HCT116 (cell line): ENCODE measurements at regions not wholly inside any gene's neighbourhood (a gene's known extent, or its start where the extent isn't known, plus 50 kb on each side); places are given as distances from the start of the nearest gene placed in this dataset.

ENCODE experiments used
- ATAC-seq: fragments of 200-7000 bp; cut with Tn5 transposase; 2 replicates; pipeline ENCODE4 v1.9.1; 2020; ENCODE audit warnings: mild to moderate bottlenecking, moderate library complexity
- BruUV-seq: library from RNA; stranded (reverse); fragments of 400-500 nt; replicated peaks from 2 replicates; lab custom pipeline; 2021; lab: Mats Ljungman, UMichigan
- CTCF ChIA-PET: fragments of 300-600 bp; sonication (Branson Sonifier 250); formaldehyde crosslinking; loops from one replicate; lab custom pipeline; 2021; ENCODE audit warnings: antibody characterized with exemption; lab: Charles Lee
- POLR2A ChIA-PET: fragments of 300-600, 350-600 bp; sonication (Branson Sonifier 250); formaldehyde crosslinking; loops from one replicate; lab custom pipeline; 2021; ENCODE audit warnings: antibody characterized with exemption; lab: Charles Lee
- RAD21 ChIA-PET, 2 experiments: fragments of 300-600 bp; sonication (Branson Sonifier 250); formaldehyde crosslinking; loops; one replicate each; lab custom pipeline; 2023; ENCODE audit warnings: low total read pairs in 2 of 2; ENCODE audit not compliant: uncharacterized antibody in 2 of 2, unreplicated experiment in 2 of 2, low non-redundant PET in 1 of 2; lab: Charles Lee
- DNase-seq: peaks from one replicate; pipeline ENCODE4 v3.0.0-alpha.2; 2010; ENCODE audit warnings: low read depth, low spot score
- H2AFZ ChIP-seq: fragments of 200-600 bp; shearing (Covaris generic), sonication (generic); 2 replicates; pipeline ENCODE4 v1.6.1; 2017; ENCODE audit warnings: low read depth, mixed run types, mixed read lengths, antibody characterized with exemption, low read length; ENCODE audit not compliant: poor library complexity, severe bottlenecking
- H3K27ac ChIP-seq: 2 replicates; pipeline ENCODE4 v1.5.1; 2012; ENCODE audit warnings: low read depth, low read length
- H3K27me3 ChIP-seq: fragments of 200-600 bp; sonication (generic); 2 replicates; pipeline ENCODE4 v1.6.1; 2016; ENCODE audit warnings: mixed run types, low read length, mixed read lengths; ENCODE audit not compliant: insufficient read depth
- H3K36me3 ChIP-seq, 2 experiments: fragments of 200-500 bp in 1 of 2; fragments of 200-600 bp in 1 of 2; sonication (Bioruptor generic) in 1 of 2; sonication (generic) in 1 of 2; 2 replicates each; pipeline versions ENCODE4 v1.5.1 to v1.6.1; 2014 to 2016; ENCODE audit warnings: low read length in 2 of 2, inconsistent platforms in 1 of 2, mixed read lengths in 1 of 2, mixed run types in 1 of 2; ENCODE audit not compliant: insufficient read depth in 2 of 2, control insufficient read depth in 1 of 2
- H3K4me1 ChIP-seq, 2 experiments: fragments of 200-600 bp in 1 of 2; sonication (generic) in 1 of 2; 2 replicates each; pipeline versions ENCODE4 v1.5.1 to v1.6.1; 2012 to 2017; ENCODE audit warnings: low read length in 2 of 2, inconsistent platforms in 1 of 2, mild to moderate bottlenecking in 1 of 2, mixed read lengths in 1 of 2, mixed run types in 1 of 2, moderate library complexity in 1 of 2; ENCODE audit not compliant: insufficient read depth in 2 of 2, control insufficient read depth in 1 of 2
- H3K4me2 ChIP-seq: fragments of 200-600 bp; sonication (generic); 2 replicates; pipeline ENCODE4 v1.6.1; 2017; ENCODE audit warnings: mixed run types, low read length, mixed read lengths
- H3K4me3 ChIP-seq, 2 experiments: fragments of 200-600 bp in 1 of 2; sonication (generic) in 1 of 2; replicated peaks in 1 of 2; 2 replicates each; pipeline ENCODE4 v1.5.1; 2011 to 2016; ENCODE audit warnings: low read length in 2 of 2, control low read depth in 1 of 2, low read depth in 1 of 2, mild to moderate bottlenecking in 1 of 2, mixed read lengths in 1 of 2, mixed run types in 1 of 2
- H3K79me2 ChIP-seq: fragments of 200-600 bp; sonication (generic); 2 replicates; pipeline ENCODE4 v1.6.1; 2017; ENCODE audit warnings: mild to moderate bottlenecking, mixed run types, low read length, moderate library complexity, mixed read lengths; ENCODE audit not compliant: insufficient read depth
- H3K9ac ChIP-seq: fragments of 200-600 bp; sonication (generic); 2 replicates; pipeline ENCODE4 v1.6.1; 2016; ENCODE audit warnings: low read length, mixed read lengths
- H3K9me2 ChIP-seq: fragments of 200-600 bp; sonication (generic), shearing (Covaris generic); 2 replicates; pipeline ENCODE4 v1.6.1; 2017; ENCODE audit warnings: mixed run types, mild to moderate bottlenecking, moderate library complexity; ENCODE audit not compliant: insufficient read depth
- H3K9me3 ChIP-seq, 2 experiments: fragments of 200-500 bp in 1 of 2; fragments of 200-600 bp in 1 of 2; sonication (Bioruptor generic) in 1 of 2; sonication (generic) in 1 of 2; 2 replicates each; pipeline ENCODE4 v1.6.1; 2014 to 2017; ENCODE audit warnings: low read length in 2 of 2, mixed read lengths in 2 of 2, inconsistent platforms in 1 of 2, low read depth in 1 of 2, mild to moderate bottlenecking in 1 of 2, mixed run types in 1 of 2, moderate library complexity in 1 of 2; ENCODE audit not compliant: control insufficient read depth in 1 of 2, insufficient read depth in 1 of 2
- H4K20me1 ChIP-seq: fragments of 200-600 bp; sonication (generic), shearing (Covaris generic); 2 replicates; pipeline ENCODE4 v1.6.1; 2017; ENCODE audit warnings: mixed run types, mild to moderate bottlenecking, moderate library complexity; ENCODE audit not compliant: insufficient read depth
- CEBPB ChIP-seq: IDR thresholded peaks from 2 replicates; pipeline ENCODE4 v1.6.1; 2012; ENCODE audit warnings: low read depth
- ELF1 ChIP-seq: IDR thresholded peaks from 2 replicates; pipeline ENCODE4 v1.6.1; 2012; ENCODE audit warnings: low read depth, borderline replicate concordance
- EZH2 ChIP-seq: fragments of 200-600 bp; sonication (generic); IDR thresholded peaks from 2 replicates; pipeline ENCODE4 v1.6.1; 2017; ENCODE audit warnings: antibody characterized with exemption, mixed run types
- JUND ChIP-seq: IDR thresholded peaks from 2 replicates; pipeline ENCODE4 v1.6.1; 2012
- POLR2AphosphoS5 ChIP-seq: IDR thresholded peaks from 2 replicates; pipeline ENCODE4 v1.6.1; 2011; ENCODE audit warnings: mild to moderate bottlenecking, low read depth, low read length, moderate library complexity
- RAD21 ChIP-seq: IDR thresholded peaks from 2 replicates; pipeline ENCODE4 v1.6.1; 2012; ENCODE audit warnings: low read depth, mild to moderate bottlenecking
- SP1 ChIP-seq: IDR thresholded peaks from 2 replicates; pipeline ENCODE4 v1.6.1; 2012; ENCODE audit warnings: low read depth
- SRF ChIP-seq: IDR thresholded peaks from 2 replicates; pipeline ENCODE4 v1.6.1; 2012; ENCODE audit warnings: low read depth
- YY1 ChIP-seq: IDR thresholded peaks from 2 replicates; pipeline ENCODE4 v1.6.1; 2011; ENCODE audit warnings: low read length, low read depth, moderate library complexity, mild to moderate bottlenecking; ENCODE audit not compliant: insufficient replicate concordance; ENCODE audit errors: extremely low read depth
- ZFX ChIP-seq: fragments of 450-650 bp; IDR thresholded peaks from 2 replicates; pipeline ENCODE4 v1.6.1; 2017
- intact Hi-C: fragments of 100-400 bp; cut with micrococcal nuclease; formaldehyde crosslinking; loops from 2 replicates; pipeline ENCODE4 v1.10.0; 2022
- TF ChIP-seq, protein P1 (sequence below): IDR thresholded peaks from 2 replicates; pipeline ENCODE4 v1.6.1; 2012; ENCODE audit warnings: low read depth
- TF ChIP-seq, protein P2 (sequence below): IDR thresholded peaks from 2 replicates; pipeline ENCODE4 v1.6.1; 2012
- TF ChIP-seq, protein P3 (sequence below): IDR thresholded peaks from 2 replicates; pipeline ENCODE4 v1.6.1; 2012
- TF ChIP-seq, protein P4 (sequence below): IDR thresholded peaks from 2 replicates; pipeline ENCODE4 v1.6.1; 2011; ENCODE audit warnings: mild to moderate bottlenecking, low read length, moderate library complexity; ENCODE audit not compliant: insufficient replicate concordance; ENCODE audit errors: extremely low read depth

DNA sequence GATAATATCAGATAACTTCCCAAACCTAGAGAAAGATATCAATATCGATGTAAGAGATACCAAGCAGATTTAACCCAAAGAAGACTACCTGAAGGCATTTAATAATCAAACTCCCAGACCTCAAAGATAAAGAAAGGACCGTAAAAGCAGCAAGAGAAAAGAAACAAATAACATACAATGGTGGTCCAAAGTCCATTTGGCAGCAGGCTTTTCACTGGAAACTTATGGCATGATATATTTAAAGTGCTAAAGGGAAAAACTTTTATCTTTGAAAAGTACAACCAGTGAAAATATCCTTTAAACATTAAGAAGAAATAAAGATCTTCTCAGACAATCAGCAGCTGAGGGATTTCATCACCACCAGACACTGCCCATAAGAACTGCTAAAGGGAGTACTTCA is 812.7 kb upstream of the ADAMTS5 start:
- Histone ChIP-seq H3K9ac (no peak overlapping the region), H4K20me1 (no peaks in the 10 kb centered on the region), H3K4me2 (no peak overlapping the region), H3K9me3 (peaks cover 5 to 35% of the 10 kb centered on the region in 2 experiments; a peak in 3 of 4 replicates), H2AFZ (no peak overlapping the region), H3K4me1 (no peaks in the 10 kb centered on the region), H3K27me3 (no peaks in the 10 kb centered on the region), H3K4me3 (no peak overlapping the region), H3K36me3 (no peaks in the 10 kb centered on the region), H3K27ac (no peak overlapping the region), H3K9me2 (no peaks in the 10 kb centered on the region), H3K79me2 (no peaks in the 10 kb centered on the region)
- no TSS peak for BruUV-seq
- ATAC-seq (no peak), DNase-seq (no peak)
- no peak for TF ChIP-seq JUND
- TF ChIP-seq, protein P1, sequence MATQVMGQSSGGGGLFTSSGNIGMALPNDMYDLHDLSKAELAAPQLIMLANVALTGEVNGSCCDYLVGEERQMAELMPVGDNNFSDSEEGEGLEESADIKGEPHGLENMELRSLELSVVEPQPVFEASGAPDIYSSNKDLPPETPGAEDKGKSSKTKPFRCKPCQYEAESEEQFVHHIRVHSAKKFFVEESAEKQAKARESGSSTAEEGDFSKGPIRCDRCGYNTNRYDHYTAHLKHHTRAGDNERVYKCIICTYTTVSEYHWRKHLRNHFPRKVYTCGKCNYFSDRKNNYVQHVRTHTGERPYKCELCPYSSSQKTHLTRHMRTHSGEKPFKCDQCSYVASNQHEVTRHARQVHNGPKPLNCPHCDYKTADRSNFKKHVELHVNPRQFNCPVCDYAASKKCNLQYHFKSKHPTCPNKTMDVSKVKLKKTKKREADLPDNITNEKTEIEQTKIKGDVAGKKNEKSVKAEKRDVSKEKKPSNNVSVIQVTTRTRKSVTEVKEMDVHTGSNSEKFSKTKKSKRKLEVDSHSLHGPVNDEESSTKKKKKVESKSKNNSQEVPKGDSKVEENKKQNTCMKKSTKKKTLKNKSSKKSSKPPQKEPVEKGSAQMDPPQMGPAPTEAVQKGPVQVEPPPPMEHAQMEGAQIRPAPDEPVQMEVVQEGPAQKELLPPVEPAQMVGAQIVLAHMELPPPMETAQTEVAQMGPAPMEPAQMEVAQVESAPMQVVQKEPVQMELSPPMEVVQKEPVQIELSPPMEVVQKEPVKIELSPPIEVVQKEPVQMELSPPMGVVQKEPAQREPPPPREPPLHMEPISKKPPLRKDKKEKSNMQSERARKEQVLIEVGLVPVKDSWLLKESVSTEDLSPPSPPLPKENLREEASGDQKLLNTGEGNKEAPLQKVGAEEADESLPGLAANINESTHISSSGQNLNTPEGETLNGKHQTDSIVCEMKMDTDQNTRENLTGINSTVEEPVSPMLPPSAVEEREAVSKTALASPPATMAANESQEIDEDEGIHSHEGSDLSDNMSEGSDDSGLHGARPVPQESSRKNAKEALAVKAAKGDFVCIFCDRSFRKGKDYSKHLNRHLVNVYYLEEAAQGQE = no peak
- no peak for TF ChIP-seq POLR2AphosphoS5
- TF ChIP-seq SRF = no peak
- TF ChIP-seq, protein P2, sequence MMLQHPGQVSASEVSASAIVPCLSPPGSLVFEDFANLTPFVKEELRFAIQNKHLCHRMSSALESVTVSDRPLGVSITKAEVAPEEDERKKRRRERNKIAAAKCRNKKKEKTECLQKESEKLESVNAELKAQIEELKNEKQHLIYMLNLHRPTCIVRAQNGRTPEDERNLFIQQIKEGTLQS = no peak
- TF ChIP-seq ELF1 = no peak
- no peak for TF ChIP-seq RAD21
- no peak for TF ChIP-seq ZFX
- TF ChIP-seq, protein P3, sequence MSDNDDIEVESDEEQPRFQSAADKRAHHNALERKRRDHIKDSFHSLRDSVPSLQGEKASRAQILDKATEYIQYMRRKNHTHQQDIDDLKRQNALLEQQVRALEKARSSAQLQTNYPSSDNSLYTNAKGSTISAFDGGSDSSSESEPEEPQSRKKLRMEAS = no peak
- TF ChIP-seq SP1 = no peak
- TF ChIP-seq YY1 = no peak
- TF ChIP-seq, protein P4, sequence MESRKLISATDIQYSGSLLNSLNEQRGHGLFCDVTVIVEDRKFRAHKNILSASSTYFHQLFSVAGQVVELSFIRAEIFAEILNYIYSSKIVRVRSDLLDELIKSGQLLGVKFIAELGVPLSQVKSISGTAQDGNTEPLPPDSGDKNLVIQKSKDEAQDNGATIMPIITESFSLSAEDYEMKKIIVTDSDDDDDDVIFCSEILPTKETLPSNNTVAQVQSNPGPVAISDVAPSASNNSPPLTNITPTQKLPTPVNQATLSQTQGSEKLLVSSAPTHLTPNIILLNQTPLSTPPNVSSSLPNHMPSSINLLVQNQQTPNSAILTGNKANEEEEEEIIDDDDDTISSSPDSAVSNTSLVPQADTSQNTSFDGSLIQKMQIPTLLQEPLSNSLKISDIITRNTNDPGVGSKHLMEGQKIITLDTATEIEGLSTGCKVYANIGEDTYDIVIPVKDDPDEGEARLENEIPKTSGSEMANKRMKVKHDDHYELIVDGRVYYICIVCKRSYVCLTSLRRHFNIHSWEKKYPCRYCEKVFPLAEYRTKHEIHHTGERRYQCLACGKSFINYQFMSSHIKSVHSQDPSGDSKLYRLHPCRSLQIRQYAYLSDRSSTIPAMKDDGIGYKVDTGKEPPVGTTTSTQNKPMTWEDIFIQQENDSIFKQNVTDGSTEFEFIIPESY = no peak
- no peak for TF ChIP-seq CEBPB
- TF ChIP-seq EZH2 = no peak
- ChIA-PET POLR2A (no interaction called here), CTCF (no interaction called here), RAD21 (no interaction called here)
- intact Hi-C loops = no loop called here
